ENCODE measurements at regions not wholly inside any gene's neighbourhood (a gene's known extent, or its start where the extent isn't known, plus 50 kb on each side); places are given as distances from the start of the nearest gene placed in this dataset.

GRCh38 chr10:2118201-2118600, 380.9 kb upstream of the ADARB2 start:
- no peak overlapping the region for H3K27ac ChIP-seq
- intact Hi-C loops (cut with DNase I; ENCODE audit: low total_unique reads), result no loop called here

GRCh38 chr10:2117641-2118040, 380.3 kb upstream of the ADARB2 start:
- no peaks in the 10 kb centered on the region for H3K4me1 ChIP-seq
- H3K27ac ChIP-seq, result no peak overlapping the region
- H3K27me3 ChIP-seq, result no peaks in the 10 kb centered on the region
- no peaks in the 10 kb centered on the region for H3K36me3 ChIP-seq
- TF ChIP-seq POLR2AphosphoS5 (IDR thresholded peaks at IDR 0.05) (no peak), POLR2A (IDR thresholded peaks at IDR 0.05) (no peak), CTCF (IDR thresholded peaks at IDR 0.05) (no peak)
- DNase-seq (ENCODE audit: low spot score in 2 of 2), result no peak
- intact Hi-C loops (cut with DNase I; ENCODE audit: low total_unique reads), result no loop called here
- H3K4me3 ChIP-seq, result no peak overlapping the region
- H3K9me3 ChIP-seq, result peaks cover 3 to 16% of the 10 kb centered on the region in 2 donors

More at GRCh38 chr10:2118201-2118600, 380.9 kb upstream of the ADARB2 start:
- Histone ChIP-seq H3K4me3 (no peak overlapping the region), H3K4me1 (no peaks in the 10 kb centered on the region), H3K27me3 (no peaks in the 10 kb centered on the region), H3K9me3 (peaks cover 3 to 16% of the 10 kb centered on the region in 2 donors), H3K36me3 (no peaks in the 10 kb centered on the region)
- no peak for DNase-seq (ENCODE audit: low spot score in 2 of 2)
- TF ChIP-seq POLR2A (IDR thresholded peaks at IDR 0.05) (no peak), POLR2AphosphoS5 (IDR thresholded peaks at IDR 0.05) (no peak), CTCF (IDR thresholded peaks at IDR 0.05) (no peak)

- H3K36me3 ChIP-seq, result no peaks in the 10 kb centered on the region
- TF ChIP-seq POLR2A (IDR thresholded peaks at IDR 0.05), result no peak
- no peak for TF ChIP-seq POLR2AphosphoS5 (IDR thresholded peaks at IDR 0.05)
- TF ChIP-seq CTCF (IDR thresholded peaks at IDR 0.05), result no peak
- H3K4me1 ChIP-seq, result no peaks in the 10 kb centered on the region
- H3K27ac ChIP-seq, result no peak overlapping the region
- no peaks in the 10 kb centered on the region for H3K27me3 ChIP-seq
- peaks cover 2 to 4% of the 10 kb centered on the region in 2 donors for H3K9me3 ChIP-seq
- intact Hi-C loops (cut with DNase I; ENCODE audit: low total_unique reads), result no loop called here
- no peak for DNase-seq (ENCODE audit: low spot score in 2 of 2)
- no peak overlapping the region for H3K4me3 ChIP-seq
Measured at GRCh38 chr10:2111965-2112364, 374.6 kb upstream of the ADARB2 start.

- no peak overlapping the region for H3K27ac ChIP-seq
- no peaks in the 10 kb centered on the region for H3K36me3 ChIP-seq
- no peaks in the 10 kb centered on the region for H3K27me3 ChIP-seq
- no peak for DNase-seq (ENCODE audit: low spot score in 2 of 2)
- H3K4me1 ChIP-seq, result no peaks in the 10 kb centered on the region
- H3K4me3 ChIP-seq, result no peak overlapping the region
- intact Hi-C loops (cut with DNase I; ENCODE audit: low total_unique reads), result no loop called here
- no peaks in the 10 kb centered on the region for H3K9me3 ChIP-seq
- no peak for TF ChIP-seq CTCF (IDR thresholded peaks at IDR 0.05)
Measured at GRCh38 chr10:2108496-2108895, 371.2 kb upstream of the ADARB2 start.

GRCh38 chr10:2106641-2107040, 369.3 kb upstream of the ADARB2 start:
- no peaks in the 10 kb centered on the region for H3K9me3 ChIP-seq
- intact Hi-C loops (cut with DNase I; ENCODE audit: low total_unique reads), result no loop called here
- DNase-seq (ENCODE audit: low spot score in 2 of 2), result no peak
- no peak overlapping the region for H3K27ac ChIP-seq
- TF ChIP-seq POLR2AphosphoS5 (IDR thresholded peaks at IDR 0.05), result no peak
- no peak for TF ChIP-seq POLR2A (IDR thresholded peaks at IDR 0.05)
- TF ChIP-seq CTCF (IDR thresholded peaks at IDR 0.05), result no peak
- no peak overlapping the region for H3K4me3 ChIP-seq
- H3K27me3 ChIP-seq, result no peaks in the 10 kb centered on the region
- H3K36me3 ChIP-seq, result no peaks in the 10 kb centered on the region
- no peaks in the 10 kb centered on the region for H3K4me1 ChIP-seq
